CD4-positive, alpha-beta T cell treated with Interleukin-15 for 1 hour (primary cell): ENCODE measurements at regions not wholly inside any gene's neighbourhood (a gene's known extent, or its start where the extent isn't known, plus 50 kb on each side); places are given as distances from the start of the nearest gene placed in this dataset.
"Not testable (repeated sequence)": the region's sequence is repeated elsewhere in the genome, so short reads cannot be mapped to it uniquely, and the experiment has no call there.

Experiments
- DNase-seq: peaks from one replicate; pipeline ENCODE4 v3.0.0-alpha.2; 2020

- peak; percentile 65 for DNase-seq
Measured at GRCh38 chr5:36739751-36740221, 133.4 kb downstream of the SLC1A3 start.

- no peak for DNase-seq
Measured at GRCh38 chr5:36740259-36740898, 134.0 kb downstream of the SLC1A3 start.

GRCh38 chr5:36741128-36741527 is 134.7 kb downstream of the SLC1A3 start:
- DNase-seq = no peak

- no peak for DNase-seq
Measured at GRCh38 chr5:36743891-36744772, 132.4 kb upstream of the NIPBL start.

- peak; percentile 22 for DNase-seq
Measured at GRCh38 chr5:36744773-36745589, 131.6 kb upstream of the NIPBL start.

DNA sequence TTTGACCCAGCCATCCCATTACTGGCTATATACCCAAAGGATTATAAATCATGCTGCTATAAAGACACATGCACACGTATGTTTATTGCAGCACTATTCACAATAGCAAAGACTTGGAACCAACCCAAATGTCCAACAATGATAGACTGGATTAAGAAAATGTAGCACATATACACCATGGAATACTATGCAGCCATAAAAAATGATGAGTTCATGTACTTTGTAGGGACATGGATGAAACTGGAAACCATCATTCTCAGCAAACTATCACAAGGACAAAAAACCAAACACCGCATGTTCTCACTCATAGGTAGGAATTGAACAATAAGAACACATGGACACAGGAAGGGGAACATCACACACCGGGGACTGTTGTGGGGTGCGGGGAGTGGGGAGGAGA is 128.8 kb upstream of the NIPBL start:
- DNase-seq = not testable (repeated sequence)

GRCh38 chr5:36751886-36752285 is 124.7 kb upstream of the NIPBL start:
- no peak for DNase-seq

- no peak for DNase-seq
Measured at GRCh38 chr5:36755342-36755741, 121.2 kb upstream of the NIPBL start.

GRCh38 chr5:36755920-36756488 is 120.6 kb upstream of the NIPBL start:
- DNase-seq = no peak

DNA sequence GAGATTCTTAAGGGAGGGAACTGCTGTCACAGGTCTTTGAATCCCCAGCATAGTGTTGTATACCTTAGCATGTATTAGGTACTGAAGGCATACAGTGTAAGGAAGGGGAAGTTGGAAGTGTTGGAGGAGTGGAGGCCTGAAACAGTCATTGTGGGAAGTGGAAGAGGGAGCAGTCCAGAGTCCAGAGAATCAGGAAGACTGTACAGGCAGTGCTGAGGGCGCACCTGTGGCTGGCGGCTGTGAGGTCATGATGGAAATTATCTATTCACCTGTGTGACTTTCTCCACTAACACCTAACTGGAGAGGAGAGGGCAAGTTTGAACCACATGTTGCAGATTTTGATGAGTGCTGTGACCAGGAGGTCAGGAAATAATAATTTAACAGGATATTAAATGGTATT is 119.7 kb upstream of the NIPBL start:
- no peak for DNase-seq

DNA sequence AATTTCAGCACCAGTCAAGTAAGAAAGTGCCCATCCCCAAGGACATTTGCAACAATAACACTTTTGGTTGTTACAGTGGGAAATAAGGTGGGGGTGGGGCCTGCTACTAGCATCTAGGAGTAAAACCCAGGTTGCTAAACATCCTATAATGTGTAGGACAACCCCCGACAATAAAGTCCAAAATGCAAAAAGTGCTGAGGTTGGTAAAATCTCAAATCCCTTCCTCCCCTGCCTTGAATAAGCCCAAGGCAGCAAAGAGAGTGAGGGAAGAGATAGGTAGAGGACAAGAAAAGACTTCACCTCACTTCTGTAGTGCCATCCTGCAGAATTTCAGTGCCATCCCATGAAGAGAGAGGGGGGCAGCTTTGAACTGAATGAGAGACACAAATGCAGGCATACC is 117.5 kb upstream of the NIPBL start:
- DNase-seq = no peak

- DNase-seq = no peak
Measured at GRCh38 chr5:36763454-36763853, 113.1 kb upstream of the NIPBL start.

DNA sequence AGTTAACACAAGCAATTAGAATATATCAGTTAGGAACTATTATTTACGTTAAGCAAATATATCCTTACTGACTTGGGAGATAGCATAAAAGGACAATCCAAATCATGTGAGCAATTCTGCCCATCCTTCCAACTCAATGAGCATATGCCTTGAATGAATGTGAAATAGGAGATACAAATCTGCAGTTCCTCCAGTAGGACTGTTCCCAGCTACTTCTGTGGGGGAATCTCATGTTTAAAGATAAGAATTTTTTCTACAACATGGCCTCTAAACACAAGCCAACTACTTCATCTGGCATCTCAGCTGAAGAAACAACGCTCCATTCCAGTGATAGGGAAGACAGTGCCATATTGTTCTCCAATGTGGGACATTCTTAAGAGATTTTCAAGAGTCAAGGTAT is 110.7 kb upstream of the NIPBL start:
- no peak for DNase-seq

DNA sequence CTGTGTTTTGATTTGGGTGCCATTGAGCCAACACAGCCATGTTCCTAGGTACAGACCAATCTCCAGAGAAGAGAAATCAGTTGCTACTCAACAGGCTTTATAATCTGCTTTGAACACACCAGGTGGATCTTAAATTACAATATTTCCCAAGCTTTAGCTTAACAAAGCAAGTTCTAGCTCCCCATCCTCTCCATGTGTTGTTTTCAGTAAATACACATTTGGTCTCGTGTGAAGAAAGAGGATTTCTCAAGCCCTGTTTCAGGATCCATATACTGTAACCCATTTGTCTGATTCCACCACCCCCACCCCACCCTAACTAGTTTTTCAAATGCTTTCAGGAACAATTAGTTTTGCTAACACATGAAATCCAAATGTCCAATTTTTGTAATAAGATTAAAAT is 109.6 kb upstream of the NIPBL start:
- DNase-seq = no peak

GRCh38 chr5:36768450-36768849 is 108.1 kb upstream of the NIPBL start:
- DNase-seq = no peak

DNA sequence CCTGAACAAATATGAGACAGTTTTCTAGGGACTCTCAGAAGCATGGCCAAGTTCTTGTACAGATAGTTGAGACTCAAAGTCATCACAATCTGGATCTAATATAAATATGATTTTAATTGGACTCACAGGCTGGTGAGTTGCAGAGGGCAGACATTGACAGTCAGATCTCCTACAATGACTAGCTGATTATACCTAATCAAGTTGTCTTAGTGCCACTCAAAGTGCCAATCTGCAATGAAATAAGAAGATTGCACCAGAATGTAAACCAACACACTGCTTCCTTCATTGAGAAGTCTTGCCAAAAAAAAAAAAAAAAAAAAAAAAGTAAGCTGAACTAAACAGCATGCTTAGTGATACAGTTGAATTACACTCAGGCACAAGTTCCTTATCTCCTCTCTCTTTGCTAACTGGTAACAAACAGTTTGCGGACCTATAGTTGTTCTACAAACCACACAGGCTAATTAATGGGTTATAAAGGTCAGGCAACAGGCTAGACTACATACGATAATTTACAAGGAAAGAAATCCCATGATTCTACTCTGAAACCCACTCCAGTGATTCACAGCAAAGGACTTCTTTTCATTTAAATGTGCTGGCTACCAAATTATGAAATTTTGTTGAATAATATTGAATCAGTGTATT is 107.3 kb upstream of the NIPBL start:
- no peak for DNase-seq

DNA sequence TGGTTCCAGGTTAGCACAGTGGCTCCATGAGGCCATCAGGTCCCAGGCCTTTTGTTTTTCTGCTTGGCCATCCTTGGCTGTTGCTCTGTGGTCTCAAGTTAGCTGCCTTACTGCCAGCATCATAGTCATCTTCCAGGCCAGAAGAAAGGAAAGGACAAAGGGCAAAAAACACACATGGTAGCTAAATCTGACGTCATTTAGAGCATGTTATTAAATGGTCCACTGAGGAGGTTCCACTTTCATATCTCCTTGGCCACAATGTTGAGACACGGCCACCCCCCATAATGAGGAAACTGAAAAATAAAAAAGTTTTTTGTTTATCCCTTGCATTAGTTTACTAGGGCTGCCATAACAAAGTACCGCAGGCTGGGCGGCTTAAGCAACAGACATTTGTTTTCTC is 106.4 kb upstream of the NIPBL start:
- no peak for DNase-seq

DNA sequence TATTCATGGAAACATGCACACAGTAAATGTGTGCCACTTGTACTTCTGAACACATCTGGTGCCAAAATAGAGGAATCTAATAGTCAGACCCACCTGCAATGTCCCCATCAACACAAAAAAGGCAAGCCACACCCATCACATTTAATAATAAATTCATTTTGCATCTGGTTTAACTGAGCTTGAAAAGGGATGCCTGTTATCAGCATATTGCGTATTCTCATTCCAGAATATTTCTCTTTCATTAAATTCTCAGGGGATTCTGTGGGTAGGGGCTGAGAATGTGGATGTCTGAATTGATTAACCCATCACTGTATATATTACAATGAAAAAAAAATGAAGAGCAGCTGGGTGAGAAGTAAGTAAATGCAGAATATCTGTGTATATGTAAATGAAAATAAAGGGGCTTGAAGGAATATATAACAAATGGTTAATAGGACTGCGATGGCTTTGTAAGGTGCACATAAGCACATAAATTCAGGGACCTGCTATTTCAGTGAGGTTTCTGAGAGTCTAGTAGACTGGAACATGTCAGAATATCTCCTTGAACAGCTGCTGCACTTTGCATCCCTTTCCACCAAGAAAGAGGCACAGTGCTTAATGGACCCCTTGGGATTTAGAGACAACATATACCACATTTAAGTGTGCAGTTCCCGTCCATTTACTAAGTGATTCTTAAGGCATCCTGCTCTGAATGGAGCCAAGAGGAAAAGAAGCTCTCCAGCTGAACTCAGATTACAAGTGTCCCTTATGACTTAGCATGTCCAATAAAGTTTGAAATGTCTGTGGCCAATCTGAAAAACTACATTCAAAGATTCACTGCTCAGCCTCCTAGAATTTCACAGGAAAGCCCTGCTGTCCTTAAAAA is 104.1 kb upstream of the NIPBL start:
- no peak for DNase-seq

DNA sequence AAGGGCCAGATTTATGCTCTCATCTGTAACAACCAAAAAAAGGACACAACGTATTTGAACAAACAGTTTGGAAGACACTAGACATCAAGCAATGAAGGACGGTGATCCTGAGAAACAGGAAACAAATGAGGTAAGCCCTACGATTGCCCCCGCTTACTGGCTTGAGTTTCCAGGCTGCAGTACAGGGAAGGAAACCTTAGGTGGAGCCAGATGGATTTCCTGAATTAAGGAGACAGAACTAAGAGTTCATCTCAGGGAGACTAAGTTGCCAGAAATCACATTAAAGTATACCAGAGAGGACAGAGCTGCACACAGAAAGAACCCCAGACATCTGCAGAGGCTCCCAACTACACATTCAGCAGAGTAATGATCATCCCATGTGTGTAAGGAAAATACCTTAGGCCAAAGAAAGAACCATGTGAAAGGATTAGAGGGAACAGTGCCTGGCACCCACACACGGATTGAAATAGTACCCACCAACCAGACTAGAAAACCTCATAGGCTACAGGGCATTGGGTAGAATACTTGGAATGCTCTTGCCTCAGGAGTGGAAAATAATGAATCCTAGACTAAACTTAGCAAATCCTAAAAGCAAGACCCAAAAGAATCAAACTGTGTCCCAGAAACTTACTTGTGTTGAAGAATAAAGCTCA is 99.3 kb upstream of the NIPBL start:
- DNase-seq = no peak

- DNase-seq = no peak
Measured at GRCh38 chr5:36778336-36778735, 98.2 kb upstream of the NIPBL start.

DNA sequence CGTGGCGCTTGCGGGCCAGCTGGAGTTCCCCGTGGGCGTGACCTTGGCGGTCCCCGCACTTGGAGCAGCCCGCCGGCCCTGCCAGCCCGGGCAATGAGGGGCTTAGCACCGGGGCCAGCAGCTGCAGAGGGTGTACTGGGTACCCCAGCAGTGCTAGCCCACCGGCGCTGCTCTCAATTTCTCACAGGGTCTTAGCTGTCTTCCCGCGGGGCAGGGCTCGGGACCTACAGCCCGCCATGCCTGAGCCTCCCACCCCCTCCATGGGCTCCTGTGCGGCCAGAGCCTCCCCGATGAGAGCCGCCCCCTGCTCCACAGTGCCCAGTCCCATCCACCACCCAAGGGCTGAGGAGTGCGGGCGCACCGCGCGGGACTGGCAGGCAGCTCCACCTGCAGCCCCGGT is 94.0 kb upstream of the NIPBL start:
- not testable (repeated sequence) for DNase-seq
